NT2/D1 (cell line): ENCODE measurements at regions not wholly inside any gene's neighbourhood (a gene's known extent, or its start where the extent isn't known, plus 50 kb on each side); places are given as distances from the start of the nearest gene placed in this dataset.

Experiments
- SUZ12 ChIP-seq: IDR thresholded peaks from 2 replicates; pipeline ENCODE4 v1.6.1; 2011; ENCODE audit not compliant: insufficient read length, insufficient read depth; ENCODE audit errors: extremely low read depth
- YY1 ChIP-seq: IDR thresholded peaks from 2 replicates; pipeline ENCODE4 v1.6.1; 2011; ENCODE audit not compliant: insufficient read length, insufficient read depth
- ZNF274 ChIP-seq: IDR thresholded peaks from 2 replicates; pipeline ENCODE4 v1.6.1; 2011; ENCODE audit warnings: mild to moderate bottlenecking, low read depth, low read length

DNA sequence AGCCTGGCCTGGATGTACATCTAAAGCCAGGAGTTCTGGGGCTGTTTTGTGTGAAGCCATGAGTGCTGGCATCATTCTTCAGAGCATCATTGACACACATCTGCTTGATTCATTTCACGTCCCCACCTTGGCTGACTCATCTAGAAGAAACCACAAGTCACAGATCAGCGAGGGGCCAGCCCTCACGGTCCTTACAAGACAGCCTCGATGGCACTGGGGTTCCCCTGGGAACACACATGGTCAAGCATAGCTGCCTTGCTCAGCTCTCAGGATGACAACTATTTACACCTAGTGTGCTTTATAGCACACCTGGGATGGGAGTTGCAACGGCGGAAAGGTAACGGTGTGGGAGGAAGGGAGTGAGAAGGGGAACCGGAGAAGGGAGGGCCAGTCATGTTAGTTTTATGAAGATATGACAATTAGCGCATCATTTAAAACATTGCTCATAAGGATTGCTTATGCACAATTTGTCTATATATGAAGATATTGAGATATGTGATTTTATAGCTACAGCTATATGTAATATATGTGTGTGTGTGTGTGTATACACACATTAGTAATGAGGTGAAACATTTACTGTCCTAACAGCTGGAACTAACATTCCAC is 227.1 kb downstream of the RPLP1 start:
- TF ChIP-seq ZNF274 (no peak), YY1 (no peak), SUZ12 (no peak)
